Naive thymus-derived CD4-positive, alpha-beta T cell (primary cell): ENCODE measurements at regions not wholly inside any gene's neighbourhood (a gene's known extent, or its start where the extent isn't known, plus 50 kb on each side); places are given as distances from the start of the nearest gene placed in this dataset.

Experiments
- ATAC-seq: fragments of 150-1000 bp; cut with Tn5 transposase; 2 replicates; pipeline ENCODE4 v1.10.0; 2021; ENCODE audit warnings: mild to moderate bottlenecking, moderate library complexity
- CTCF ChIA-PET: fragments of 350-600 bp; sonication (Branson Sonifier 250); formaldehyde crosslinking; loops from one replicate; lab custom pipeline; 2021; ENCODE audit warnings: antibody characterized with exemption; lab: Charles Lee
- POLR2A ChIA-PET: fragments of 350-600 bp; sonication (Branson Sonifier 250); formaldehyde crosslinking; loops from one replicate; lab custom pipeline; 2021; ENCODE audit warnings: antibody characterized with exemption, inconsistent platforms; lab: Charles Lee
- DNase-seq, 9 donors: peaks; one replicate each; pipeline versions ENCODE4 v3.0.0 to v3.0.0-alpha.2; 2020 to 2022; ENCODE audit warnings: mixed read lengths in 1 of 9
- H3K27ac ChIP-seq: one replicate; pipeline ENCODE4 v1.7.0; 2013; ENCODE audit warnings: mild to moderate bottlenecking, low read depth, low read length, moderate library complexity
- H3K27me3 ChIP-seq, 2 donors: one replicate each; pipeline ENCODE4 v1.7.0; 2013; ENCODE audit warnings: low read length in 2 of 2, mild to moderate bottlenecking in 2 of 2, moderate library complexity in 2 of 2; ENCODE audit not compliant: control insufficient read depth in 2 of 2, insufficient read depth in 2 of 2
- H3K36me3 ChIP-seq, 3 experiments: 1 replicate in 2 of 3; 2 replicates in 1 of 3; pipeline ENCODE4 v1.7.0; 2013; ENCODE audit warnings: low read length in 3 of 3, mild to moderate bottlenecking in 3 of 3, moderate library complexity in 1 of 3; ENCODE audit not compliant: insufficient read depth in 3 of 3, control insufficient read depth in 2 of 3
- H3K4me1 ChIP-seq, 2 donors: one replicate each; pipeline ENCODE4 v1.7.0; 2013; ENCODE audit warnings: low read length in 2 of 2, mild to moderate bottlenecking in 2 of 2, moderate library complexity in 1 of 2; ENCODE audit not compliant: control insufficient read depth in 2 of 2, insufficient read depth in 2 of 2
- H3K4me3 ChIP-seq: 2 replicates; pipeline ENCODE4 v1.7.0; 2013; ENCODE audit warnings: mild to moderate bottlenecking, low read length
- H3K9me3 ChIP-seq, 3 experiments: 1 replicate in 2 of 3; 2 replicates in 1 of 3; pipeline ENCODE4 v1.7.0; 2013; ENCODE audit warnings: low read length in 3 of 3; ENCODE audit not compliant: control insufficient read depth in 2 of 3
- H3K27ac Mint-ChIP-seq, 9 donors: one replicate each; pipeline ENCODE4 v1.8.0; 2020 to 2022; ENCODE audit warnings: mixed read lengths in 9 of 9, mild to moderate bottlenecking in 8 of 9, moderate library complexity in 5 of 9, inconsistent platforms in 2 of 9
- H3K27me3 Mint-ChIP-seq, 5 donors: one replicate each; pipeline ENCODE4 v1.8.0; 2021 to 2022; ENCODE audit warnings: mixed read lengths in 5 of 5, mild to moderate bottlenecking in 1 of 5
- H3K36me3 Mint-ChIP-seq, 5 donors: one replicate each; pipeline ENCODE4 v1.8.0; 2020 to 2022; ENCODE audit warnings: mixed read lengths in 5 of 5, mild to moderate bottlenecking in 3 of 5, inconsistent platforms in 1 of 5
- H3K4me1 Mint-ChIP-seq, 7 donors: one replicate each; pipeline ENCODE4 v1.8.0; 2020 to 2022; ENCODE audit warnings: mixed read lengths in 7 of 7, mild to moderate bottlenecking in 3 of 7, inconsistent platforms in 1 of 7
- H3K4me3 Mint-ChIP-seq, 10 donors: one replicate each; pipeline ENCODE4 v1.8.0; 2020 to 2022; ENCODE audit warnings: mild to moderate bottlenecking in 10 of 10, mixed read lengths in 10 of 10, moderate library complexity in 6 of 10, inconsistent platforms in 2 of 10
- H3K9me3 Mint-ChIP-seq, 11 donors: one replicate each; pipeline ENCODE4 v1.8.0; 2020 to 2022; ENCODE audit warnings: mixed read lengths in 11 of 11, mild to moderate bottlenecking in 4 of 11, inconsistent platforms in 1 of 11, moderate library complexity in 1 of 11
- intact Hi-C, 2 donors: fragments of 100-400 bp; cut with micrococcal nuclease; formaldehyde crosslinking; loops; one replicate each; pipeline ENCODE4 v1.15.1; 2023

DNA sequence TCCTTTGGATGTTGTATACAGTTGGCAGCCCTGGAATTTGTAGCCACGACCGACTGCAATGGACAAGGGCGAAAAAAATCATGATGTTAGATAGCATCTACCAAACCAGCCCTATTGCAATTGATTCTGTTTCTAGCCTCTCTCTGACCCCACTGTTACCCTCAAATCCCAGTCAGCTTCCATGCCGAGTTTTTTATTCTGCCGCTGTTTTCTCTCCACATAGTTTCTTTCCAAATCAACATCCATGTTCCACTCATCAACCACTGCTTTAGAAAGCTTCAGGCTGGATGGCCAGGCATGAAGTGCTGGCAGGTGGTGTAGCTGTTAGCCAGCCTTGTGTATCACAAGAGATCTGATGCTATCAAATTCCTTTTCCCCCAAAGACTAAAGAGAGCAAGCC lies 272.8 kb downstream of the FIGN start:
- no peaks in the 10 kb centered on the region for H3K27me3 ChIP-seq
- no peaks in the 10 kb centered on the region for H3K4me1 ChIP-seq
- POLR2A ChIA-PET, result no interaction called here
- no peaks in the 10 kb centered on the region for H3K4me1 Mint-ChIP-seq
- H3K27me3 Mint-ChIP-seq, result no peaks in the 10 kb centered on the region
- H3K4me3 ChIP-seq, result no peak overlapping the region
- no peak overlapping the region for H3K27ac ChIP-seq
- intact Hi-C loops, result no loop called here
- ATAC-seq, result no peak
- no peaks in the 10 kb centered on the region for H3K36me3 Mint-ChIP-seq
- no peaks in the 10 kb centered on the region for H3K36me3 ChIP-seq
- CTCF ChIA-PET, result no interaction called here
- no peaks in the 10 kb centered on the region for H3K9me3 ChIP-seq
- H3K27ac Mint-ChIP-seq, result no peak overlapping the region
- H3K9me3 Mint-ChIP-seq, result peaks cover 0 to 4% (median 0%) of the 10 kb centered on the region in 11 donors
- no peak for DNase-seq
- H3K4me3 Mint-ChIP-seq, result no peak overlapping the region

DNA sequence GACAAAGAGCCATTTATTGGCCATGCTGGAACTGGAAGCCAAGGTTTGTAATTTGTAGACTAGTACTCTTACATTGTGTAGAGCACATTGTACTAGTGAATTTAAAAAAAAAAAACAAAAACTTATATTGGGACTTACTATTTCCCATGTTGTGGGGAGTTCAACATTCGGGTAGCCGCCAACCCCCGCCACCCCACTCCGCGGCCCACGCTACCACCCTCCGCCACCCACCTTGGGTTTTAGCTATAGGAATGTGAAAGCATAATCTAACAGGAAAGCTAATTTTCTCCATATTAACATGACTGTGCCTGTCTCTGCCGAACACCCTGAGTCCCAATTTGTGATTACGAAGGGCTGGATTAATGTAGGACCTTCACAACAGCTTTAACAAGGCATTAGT lies 275.8 kb downstream of the FIGN start:
- no peak overlapping the region for H3K27ac ChIP-seq
- Mint-ChIP-seq H3K4me1 (no peaks in the 10 kb centered on the region), H3K4me3 (no peak overlapping the region), H3K9me3 (peaks cover 0 to 3% (median 0%) of the 10 kb centered on the region in 11 donors), H3K27me3 (no peaks in the 10 kb centered on the region), H3K36me3 (no peaks in the 10 kb centered on the region), H3K27ac (no peak overlapping the region)
- H3K4me3 ChIP-seq, result no peak overlapping the region
- no peaks in the 10 kb centered on the region for H3K27me3 ChIP-seq
- H3K36me3 ChIP-seq, result no peaks in the 10 kb centered on the region
- no peaks in the 10 kb centered on the region for H3K4me1 ChIP-seq
- intact Hi-C loops, result no loop called here
- ATAC-seq (no peak), DNase-seq (no peak)
- H3K9me3 ChIP-seq, result no peaks in the 10 kb centered on the region
- POLR2A ChIA-PET, result no interaction called here
- CTCF ChIA-PET, result no interaction called here

DNA sequence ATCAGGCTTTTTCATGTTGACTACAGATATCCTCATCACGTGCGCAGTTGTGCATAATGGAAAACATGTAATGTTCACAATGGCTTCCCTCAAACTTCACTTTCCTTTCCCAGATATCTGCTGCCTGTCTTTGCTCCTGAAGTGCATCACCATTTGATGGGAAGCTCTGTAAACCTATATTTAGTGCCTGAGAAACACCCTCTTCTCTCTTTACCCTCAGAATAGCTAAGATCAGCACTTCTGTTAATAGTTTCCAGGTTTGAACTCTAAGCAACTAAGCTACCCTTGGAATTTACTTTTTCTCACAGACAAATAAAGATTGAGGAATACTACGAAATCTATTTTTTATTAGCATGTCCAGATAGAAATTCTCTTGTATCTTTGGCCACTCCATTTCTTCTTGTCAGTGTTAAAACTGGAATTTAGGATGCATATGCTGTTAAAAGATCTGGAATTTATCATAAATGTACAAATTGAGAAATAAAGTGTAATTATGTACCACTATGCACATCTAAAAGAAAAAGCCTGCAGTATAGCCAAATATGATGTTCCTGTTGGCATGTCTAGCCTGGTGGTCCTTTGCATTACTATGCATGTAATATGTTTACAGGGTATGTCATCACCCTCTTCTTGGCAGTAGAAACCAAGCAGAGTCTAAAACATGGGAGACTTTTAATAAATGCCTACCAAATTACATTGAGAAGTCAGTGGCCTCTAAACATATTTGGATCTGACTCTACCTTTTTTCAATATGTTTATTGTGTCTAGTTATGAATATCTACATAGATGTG lies 278.7 kb downstream of the FIGN start:
- no peaks in the 10 kb centered on the region for H3K4me1 ChIP-seq
- intact Hi-C loops, result no loop called here

DNA sequence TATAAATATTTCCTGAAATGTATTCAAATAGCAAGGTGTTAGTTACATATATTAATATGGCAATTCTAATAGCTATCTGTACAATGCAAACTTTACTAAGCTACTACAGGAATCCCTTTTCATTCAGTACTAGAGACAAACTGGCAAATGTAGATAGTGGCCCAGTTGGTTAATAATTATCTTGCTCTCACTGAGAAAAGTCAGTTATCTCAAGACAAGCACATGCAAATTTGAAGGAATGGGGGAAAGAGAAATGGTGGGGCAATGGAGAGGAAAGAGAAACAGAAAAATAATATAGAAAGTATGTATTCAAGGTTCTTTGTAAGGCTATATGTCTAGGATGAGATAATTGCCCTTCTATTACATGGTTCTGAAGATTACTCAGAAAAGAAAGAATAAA lies 280.0 kb downstream of the FIGN start:
- no peak for ATAC-seq
- Histone ChIP-seq H3K9me3 (peaks cover 0 to 5% (median 0%) of the 10 kb centered on the region in 3 experiments), H3K36me3 (no peaks in the 10 kb centered on the region), H3K4me3 (no peak overlapping the region), H3K4me1 (no peaks in the 10 kb centered on the region), H3K27me3 (no peaks in the 10 kb centered on the region), H3K27ac (no peak overlapping the region)
- ChIA-PET POLR2A (no interaction called here), CTCF (no interaction called here)
- Mint-ChIP-seq H3K36me3 (no peaks in the 10 kb centered on the region), H3K4me3 (no peak overlapping the region), H3K27ac (no peak overlapping the region), H3K4me1 (no peaks in the 10 kb centered on the region), H3K9me3 (peaks cover 0 to 9% (median 0%) of the 10 kb centered on the region in 11 donors), H3K27me3 (no peaks in the 10 kb centered on the region)
- intact Hi-C loops, result no loop called here
- no peak for DNase-seq

More for the DNA sequence above, 278.7 kb downstream of the FIGN start:
- Mint-ChIP-seq H3K27ac (no peak overlapping the region), H3K4me3 (no peak overlapping the region), H3K27me3 (no peaks in the 10 kb centered on the region), H3K4me1 (no peaks in the 10 kb centered on the region), H3K9me3 (peaks cover 0 to 9% (median 0%) of the 10 kb centered on the region in 11 donors), H3K36me3 (no peaks in the 10 kb centered on the region)
- no peaks in the 10 kb centered on the region for H3K36me3 ChIP-seq
- no peaks in the 10 kb centered on the region for H3K27me3 ChIP-seq
- H3K27ac ChIP-seq, result no peak overlapping the region
- H3K4me3 ChIP-seq, result no peak overlapping the region
- ChIA-PET CTCF (no interaction called here), POLR2A (no interaction called here)
- peaks cover 0 to 5% (median 0%) of the 10 kb centered on the region in 3 experiments for H3K9me3 ChIP-seq
- ATAC-seq (no peak), DNase-seq (no peak)

DNA sequence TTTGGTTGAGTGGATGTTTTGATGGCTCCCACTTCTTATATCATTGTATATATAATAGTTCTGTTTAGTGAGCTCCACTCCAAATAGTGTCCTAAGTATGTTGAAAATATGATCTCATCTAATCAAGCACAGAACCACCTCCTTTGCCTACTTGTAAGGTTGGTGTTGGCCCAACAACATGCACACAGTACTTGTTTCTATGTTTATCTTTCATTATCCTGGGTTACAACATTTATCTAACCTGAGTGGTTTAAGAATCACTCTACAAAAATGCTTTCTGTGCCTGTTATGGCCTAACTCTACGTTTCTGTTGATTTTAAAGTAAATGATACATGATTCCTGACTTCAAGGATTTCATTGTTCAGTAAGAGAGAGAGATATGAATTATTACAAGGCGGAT lies 281.9 kb downstream of the FIGN start:
- H3K4me3 ChIP-seq, result no peak overlapping the region
- POLR2A ChIA-PET, result no interaction called here
- CTCF ChIA-PET, result no interaction called here
- H3K27ac ChIP-seq, result no peak overlapping the region
- DNase-seq (no peak), ATAC-seq (no peak)
- no peaks in the 10 kb centered on the region for H3K36me3 ChIP-seq
- peaks cover 0 to 9% (median 0%) of the 10 kb centered on the region in 11 donors for H3K9me3 Mint-ChIP-seq
- H3K9me3 ChIP-seq, result peaks cover 0 to 5% (median 0%) of the 10 kb centered on the region in 3 experiments
- no peaks in the 10 kb centered on the region for H3K27me3 ChIP-seq
- H3K27me3 Mint-ChIP-seq, result no peaks in the 10 kb centered on the region
- H3K4me1 Mint-ChIP-seq, result no peaks in the 10 kb centered on the region
- H3K4me1 ChIP-seq, result no peaks in the 10 kb centered on the region
- no peak overlapping the region for H3K4me3 Mint-ChIP-seq
- no peaks in the 10 kb centered on the region for H3K36me3 Mint-ChIP-seq
- H3K27ac Mint-ChIP-seq, result no peak overlapping the region
- intact Hi-C loops, result no loop called here

DNA sequence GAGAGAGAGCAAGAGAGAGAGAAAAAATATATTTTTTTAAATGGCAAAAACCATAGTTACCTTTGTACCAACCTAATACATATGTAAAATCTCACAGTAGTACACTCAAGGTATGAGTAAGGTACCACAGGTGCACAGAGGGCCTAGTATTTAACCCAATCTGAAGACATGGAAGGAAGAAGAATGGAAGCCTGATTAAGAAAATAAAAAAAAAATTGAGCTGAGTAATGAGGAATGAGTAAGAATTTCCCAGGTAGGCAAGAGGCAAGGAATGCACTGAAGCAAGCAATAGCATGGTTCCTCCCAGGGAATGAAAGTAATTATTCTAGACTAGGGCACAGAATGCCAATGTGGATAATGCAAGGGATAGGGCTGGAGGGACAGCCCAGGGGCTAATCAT lies 294.2 kb downstream of the FIGN start:
- DNase-seq, result no peak
- Mint-ChIP-seq H3K27me3 (no peaks in the 10 kb centered on the region), H3K4me1 (no peaks in the 10 kb centered on the region), H3K27ac (no peak overlapping the region), H3K36me3 (no peaks in the 10 kb centered on the region), H3K4me3 (no peak overlapping the region), H3K9me3 (peaks cover 0 to 19% (median 2%) of the 10 kb centered on the region in 11 donors)
- H3K27ac ChIP-seq, result no peak overlapping the region
- H3K9me3 ChIP-seq, result no peaks in the 10 kb centered on the region
- no peaks in the 10 kb centered on the region for H3K36me3 ChIP-seq
- ChIA-PET POLR2A (no interaction called here), CTCF (no interaction called here)
- intact Hi-C loops, result no loop called here
- no peak for ATAC-seq
- H3K4me1 ChIP-seq, result no peaks in the 10 kb centered on the region
- H3K27me3 ChIP-seq, result no peaks in the 10 kb centered on the region
- no peak overlapping the region for H3K4me3 ChIP-seq

DNA sequence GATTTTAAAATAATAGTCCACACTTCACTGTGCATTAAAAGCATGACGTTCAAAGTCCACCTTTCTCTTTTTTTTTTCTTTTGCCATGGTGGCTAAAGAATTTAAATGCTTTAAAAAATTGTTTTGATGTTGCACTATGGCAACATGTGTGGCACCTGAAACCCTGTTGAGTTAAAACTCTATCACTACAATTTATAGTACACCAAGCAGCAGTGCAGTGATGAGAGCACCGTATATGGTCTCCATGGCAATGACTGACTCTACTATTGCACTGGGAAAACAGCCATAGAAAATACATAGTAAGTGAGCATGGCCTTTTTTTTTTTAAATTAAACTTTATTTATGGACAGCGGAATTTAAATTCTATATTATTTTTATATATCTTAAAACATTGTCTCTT lies 298.8 kb downstream of the FIGN start:
- Mint-ChIP-seq H3K9me3 (peaks cover 0 to 11% (median 3%) of the 10 kb centered on the region in 11 donors), H3K4me1 (no peaks in the 10 kb centered on the region), H3K4me3 (no peak overlapping the region), H3K27me3 (no peaks in the 10 kb centered on the region), H3K36me3 (no peaks in the 10 kb centered on the region), H3K27ac (no peak overlapping the region)
- no peaks in the 10 kb centered on the region for H3K36me3 ChIP-seq
- H3K4me3 ChIP-seq, result no peak overlapping the region
- no peak overlapping the region for H3K27ac ChIP-seq
- CTCF ChIA-PET, result no interaction called here
- no peaks in the 10 kb centered on the region for H3K27me3 ChIP-seq
- H3K9me3 ChIP-seq, result no peaks in the 10 kb centered on the region
- ATAC-seq (no peak), DNase-seq (no peak)
- no peaks in the 10 kb centered on the region for H3K4me1 ChIP-seq
- POLR2A ChIA-PET, result no interaction called here
- intact Hi-C loops, result no loop called here
